Neural progenitor cell (in vitro differentiated cells): ENCODE measurements at regions not wholly inside any gene's neighbourhood (a gene's known extent, or its start where the extent isn't known, plus 50 kb on each side); places are given as distances from the start of the nearest gene placed in this dataset.

Experiments used
- DNase-seq: peaks from one replicate; pipeline ENCODE4 v3.0.0-alpha.2; 2016; ENCODE audit warnings: low spot score
- H2AFZ ChIP-seq: fragments of 200-600 bp; sonication (generic); replicated peaks from 2 replicates; pipeline ENCODE4 v1.6.1; 2016; ENCODE audit warnings: antibody characterized with exemption
- H3F3A ChIP-seq: fragments of 200-600 bp; sonication (generic); 2 replicates; pipeline ENCODE4 v1.6.1; 2016; ENCODE audit warnings: antibody characterized with exemption, low read depth
- H3K27ac ChIP-seq: fragments of 200-600 bp; sonication (generic); 2 replicates; pipeline ENCODE4 v1.5.1; 2016; ENCODE audit warnings: mild to moderate bottlenecking
- H3K27me3 ChIP-seq: fragments of 200-600 bp; sonication (generic); 2 replicates; pipeline ENCODE4 v1.6.1; 2016; ENCODE audit warnings: mild to moderate bottlenecking, moderate library complexity
- H3K36me3 ChIP-seq: fragments of 200-600 bp; sonication (generic); 2 replicates; pipeline ENCODE4 v1.5.1; 2016
- H3K4me1 ChIP-seq: fragments of 200-600 bp; sonication (generic); 2 replicates; pipeline ENCODE4 v1.6.1; 2016; ENCODE audit warnings: mixed run types
- H3K4me2 ChIP-seq: fragments of 200-600 bp; sonication (generic); 2 replicates; pipeline ENCODE4 v1.6.1; 2016
- H3K4me3 ChIP-seq: fragments of 200-600 bp; sonication (generic); 2 replicates; pipeline ENCODE4 v1.5.1; 2016
- H3K79me2 ChIP-seq: fragments of 200-600 bp; sonication (generic); 2 replicates; pipeline ENCODE4 v1.6.1; 2016; ENCODE audit warnings: low read depth
- H3K9ac ChIP-seq: fragments of 200-600 bp; sonication (generic); 2 replicates; pipeline ENCODE4 v1.6.1; 2016
- H3K9me3 ChIP-seq: fragments of 200-600 bp; sonication (generic); 2 replicates; pipeline ENCODE4 v1.5.1; 2016; ENCODE audit warnings: low read depth
- H4K20me1 ChIP-seq: fragments of 200-600 bp; sonication (generic); 2 replicates; pipeline ENCODE4 v1.6.1; 2016; ENCODE audit warnings: low read depth
- H3K27ac Mint-ChIP-seq: 3 replicates; pipeline ENCODE4 v1.8.0; 2021; ENCODE audit warnings: mixed read lengths
- H3K27me3 Mint-ChIP-seq: 2 replicates; pipeline ENCODE4 v1.8.0; 2022; ENCODE audit warnings: low read depth, mild to moderate bottlenecking, inconsistent platforms, moderate library complexity, mixed read lengths; ENCODE audit not compliant: insufficient read depth
- H3K36me3 Mint-ChIP-seq: 3 replicates; pipeline ENCODE4 v1.8.0; 2021; ENCODE audit warnings: mixed read lengths
- H3K4me1 Mint-ChIP-seq: 3 replicates; pipeline ENCODE4 v1.8.0; 2021; ENCODE audit warnings: mixed read lengths
- H3K4me3 Mint-ChIP-seq: 3 replicates; pipeline ENCODE4 v1.8.0; 2021; ENCODE audit warnings: mild to moderate bottlenecking, moderate library complexity, mixed read lengths
- H3K9me3 Mint-ChIP-seq: 3 replicates; pipeline ENCODE4 v1.8.0; 2020; ENCODE audit warnings: mixed read lengths
- CTCF ChIP-seq: fragments of 200-600 bp; sonication (generic); IDR thresholded peaks from 2 replicates; pipeline ENCODE4 v1.5.1; 2017; ENCODE audit warnings: antibody characterized with exemption, mild to moderate bottlenecking
- EZH2 ChIP-seq: fragments of 200-600 bp; sonication (generic); IDR thresholded peaks from 2 replicates; pipeline ENCODE4 v1.6.1; 2017; ENCODE audit warnings: antibody characterized with exemption, mild to moderate bottlenecking, moderate library complexity
- EZH2phosphoT487 ChIP-seq: fragments of 200-600 bp; sonication (generic); IDR thresholded peaks from 2 replicates; pipeline ENCODE4 v1.6.1; 2017; ENCODE audit warnings: antibody characterized with exemption

- no peaks in the 10 kb centered on the region for H3K27me3 ChIP-seq
- no peak overlapping the region for H2AFZ ChIP-seq
- TF ChIP-seq EZH2, result no peak
- TF ChIP-seq CTCF, result no peak
- no peak for TF ChIP-seq EZH2phosphoT487
- no peaks in the 10 kb centered on the region for H3K4me1 ChIP-seq
- H3K27ac ChIP-seq, result no peak overlapping the region
- H3K4me3 Mint-ChIP-seq, result no peak overlapping the region
- no peaks in the 10 kb centered on the region for H4K20me1 ChIP-seq
- no peak for DNase-seq
- H3K4me3 ChIP-seq, result no peak overlapping the region
- H3K27me3 Mint-ChIP-seq, result no peaks in the 10 kb centered on the region
- H3F3A ChIP-seq, result no peaks in the 10 kb centered on the region
- H3K9ac ChIP-seq, result no peak overlapping the region
- H3K4me1 Mint-ChIP-seq, result peaks cover 14% of the 10 kb centered on the region
- H3K36me3 Mint-ChIP-seq, result no peaks in the 10 kb centered on the region
- no peak overlapping the region for H3K4me2 ChIP-seq
- H3K9me3 Mint-ChIP-seq, result peaks cover 13% of the 10 kb centered on the region
- no peaks in the 10 kb centered on the region for H3K36me3 ChIP-seq
- no peaks in the 10 kb centered on the region for H3K9me3 ChIP-seq
- H3K79me2 ChIP-seq, result no peaks in the 10 kb centered on the region
- no peak overlapping the region for H3K27ac Mint-ChIP-seq
These were observed 389.3 kb downstream of the IRS1 start for GRCh38 chr2:226410247-226410835.

GRCh38 chr2:226409134-226409533 lies 390.5 kb downstream of the IRS1 start:
- peaks cover 8% of the 10 kb centered on the region for H3K4me1 ChIP-seq
- H3K4me2 ChIP-seq, result no peak overlapping the region
- no peak overlapping the region for H3K9ac ChIP-seq
- no peak for DNase-seq
- no peaks in the 10 kb centered on the region for H3K27me3 ChIP-seq
- Mint-ChIP-seq H3K36me3 (no peaks in the 10 kb centered on the region), H3K27ac (no peak overlapping the region), H3K4me3 (no peak overlapping the region), H3K27me3 (no peaks in the 10 kb centered on the region), H3K4me1 (peaks cover 21% of the 10 kb centered on the region), H3K9me3 (peaks cover 8% of the 10 kb centered on the region)
- no peaks in the 10 kb centered on the region for H4K20me1 ChIP-seq
- TF ChIP-seq CTCF, result no peak
- no peak for TF ChIP-seq EZH2phosphoT487
- TF ChIP-seq EZH2, result no peak
- H3F3A ChIP-seq, result no peaks in the 10 kb centered on the region
- no peaks in the 10 kb centered on the region for H3K9me3 ChIP-seq
- H2AFZ ChIP-seq, result no peak overlapping the region
- H3K79me2 ChIP-seq, result no peaks in the 10 kb centered on the region
- no peaks in the 10 kb centered on the region for H3K36me3 ChIP-seq
- no peak overlapping the region for H3K4me3 ChIP-seq
- H3K27ac ChIP-seq, result no peak overlapping the region

GRCh38 chr2:226408141-226408540 lies 391.5 kb downstream of the IRS1 start:
- Histone ChIP-seq H3K9ac (no peak overlapping the region), H3K4me2 (no peak overlapping the region), H2AFZ (no peak overlapping the region), H3K27me3 (no peaks in the 10 kb centered on the region), H3K4me1 (peaks cover 13% of the 10 kb centered on the region), H3K36me3 (no peaks in the 10 kb centered on the region), H3F3A (no peaks in the 10 kb centered on the region), H4K20me1 (no peaks in the 10 kb centered on the region), H3K4me3 (no peak overlapping the region), H3K27ac (no peak overlapping the region), H3K9me3 (no peaks in the 10 kb centered on the region), H3K79me2 (no peaks in the 10 kb centered on the region)
- TF ChIP-seq CTCF (no peak), EZH2phosphoT487 (no peak), EZH2 (no peak)
- DNase-seq, result no peak
- H3K27ac Mint-ChIP-seq, result no peak overlapping the region
- no peak overlapping the region for H3K4me3 Mint-ChIP-seq
- H3K36me3 Mint-ChIP-seq, result no peaks in the 10 kb centered on the region
- peaks cover 8% of the 10 kb centered on the region for H3K9me3 Mint-ChIP-seq
- no peaks in the 10 kb centered on the region for H3K27me3 Mint-ChIP-seq
- peaks cover 27% of the 10 kb centered on the region for H3K4me1 Mint-ChIP-seq
